ENCODE measurements at regions not wholly inside any gene's neighbourhood (a gene's known extent, or its start where the extent isn't known, plus 50 kb on each side); places are given as distances from the start of the nearest gene placed in this dataset.
A peak's percentile ranks its signal among the peaks of the same experiment; 100 is the strongest.

DNA sequence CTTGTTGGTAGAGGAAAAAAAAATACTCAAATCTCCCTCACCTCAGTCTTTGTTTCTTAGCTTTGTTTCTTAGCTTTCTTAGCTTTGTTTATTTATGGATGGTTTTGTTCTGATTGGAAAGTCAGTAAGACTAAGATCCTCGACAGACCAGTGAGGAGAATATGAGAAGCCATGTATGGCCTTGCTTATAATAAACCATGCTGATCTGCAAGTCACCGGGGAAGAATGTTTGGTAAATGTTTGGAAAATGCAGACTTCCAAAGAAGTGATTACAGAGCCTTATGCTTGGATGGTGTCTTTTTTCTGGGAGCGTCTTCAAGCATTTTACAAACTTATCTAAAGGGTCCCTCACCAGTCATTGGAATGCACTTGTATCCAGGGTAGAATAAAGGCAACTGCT is 90.1 kb upstream of the NOCT start:
- no peak for DNase-seq (ENCODE audit: low read depth)

DNA sequence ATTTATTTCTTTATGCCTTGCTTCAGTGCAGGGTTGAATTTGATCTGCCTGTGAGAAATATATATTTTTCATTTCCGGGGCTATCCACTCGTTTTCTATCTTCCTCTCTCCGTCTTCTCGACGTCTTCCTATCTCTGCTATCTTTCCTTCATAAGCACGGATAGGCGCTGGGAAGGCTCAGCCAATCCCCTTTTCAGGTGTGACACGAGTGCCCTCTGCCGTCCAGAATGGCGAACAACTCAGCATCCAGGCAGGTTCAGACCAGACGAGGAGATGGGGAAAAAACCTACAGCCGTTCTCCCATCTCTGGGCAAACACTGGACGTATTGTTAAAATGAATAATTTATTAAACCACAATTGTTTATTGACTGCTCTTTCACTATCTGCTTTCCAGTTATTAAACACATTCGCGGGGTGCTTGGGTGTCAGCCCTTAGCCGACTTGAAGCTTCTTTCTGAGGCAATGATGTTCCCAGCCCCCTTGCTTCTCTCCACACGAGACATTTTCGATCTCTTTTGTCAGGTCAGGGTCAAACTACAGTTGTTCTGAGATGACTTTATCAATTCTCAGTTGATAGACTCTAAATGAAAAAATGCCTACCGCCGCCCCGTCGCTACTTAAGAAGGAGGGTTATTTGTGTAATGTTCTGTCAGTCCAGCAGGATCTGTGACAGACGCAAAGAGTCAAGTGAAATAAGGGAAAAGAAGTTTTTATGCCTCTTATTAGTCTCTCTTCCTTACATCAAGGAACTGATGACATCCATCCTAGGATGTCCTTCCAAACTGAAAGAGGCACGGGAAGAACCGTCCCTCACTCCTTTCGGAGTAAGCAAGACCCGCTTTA is 96.3 kb upstream of the NOCT start:
- DNase-seq (ENCODE audit: low read depth): peak; percentile 69

DNA sequence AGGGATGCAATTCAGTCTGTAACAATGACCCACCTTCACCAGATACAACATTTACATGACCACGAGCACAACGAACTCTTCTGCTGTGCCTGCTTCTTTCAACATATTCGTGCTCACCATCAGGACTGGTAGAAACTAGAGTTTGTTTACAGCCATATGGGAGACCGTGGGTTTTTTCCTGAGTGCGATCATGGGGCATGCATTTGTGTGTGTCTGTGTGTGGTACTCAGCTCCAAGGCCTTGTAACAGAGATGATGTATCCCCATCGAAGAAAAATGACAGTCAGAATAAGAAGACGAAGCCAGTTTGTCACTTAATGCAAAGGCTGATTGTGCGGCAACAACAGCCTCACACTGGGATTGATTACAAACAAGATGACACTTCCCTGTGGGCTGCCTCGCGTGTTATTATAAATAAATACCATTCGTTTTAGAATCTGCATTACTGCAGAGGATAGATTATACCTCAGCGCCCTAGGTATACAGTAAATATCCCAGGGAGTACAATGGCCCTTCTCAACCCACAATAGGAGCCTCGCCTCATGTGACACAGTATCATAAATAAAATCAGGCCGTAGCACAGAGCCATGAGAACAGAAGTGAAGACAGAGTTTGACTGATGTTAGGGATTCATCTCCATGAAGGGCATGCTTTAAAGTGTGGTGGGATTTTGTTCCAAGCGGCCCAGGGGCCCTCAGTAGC is 97.3 kb upstream of the NOCT start:
- no peak for DNase-seq (ENCODE audit: low read depth)

DNA sequence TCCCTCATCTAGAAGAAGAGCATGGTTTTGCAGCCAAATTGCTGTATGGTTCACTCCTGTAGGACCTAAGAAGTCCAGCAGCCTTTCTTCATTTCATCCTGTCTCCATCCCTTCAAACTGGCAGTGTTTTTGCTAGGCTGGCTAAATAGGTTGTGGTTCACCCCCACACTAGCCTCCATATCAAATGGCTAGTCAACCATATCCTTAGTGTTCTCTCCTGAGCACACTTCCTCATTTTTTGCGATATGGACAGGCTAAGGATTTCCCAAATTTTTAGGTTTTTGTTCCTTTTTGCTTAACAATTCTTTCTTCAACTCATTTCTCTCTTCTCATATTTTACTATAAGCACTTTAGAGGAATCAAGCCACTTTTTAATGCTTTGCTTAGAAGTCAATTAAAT is 98.8 kb upstream of the NOCT start:
- no peak for DNase-seq (ENCODE audit: low read depth)

DNA sequence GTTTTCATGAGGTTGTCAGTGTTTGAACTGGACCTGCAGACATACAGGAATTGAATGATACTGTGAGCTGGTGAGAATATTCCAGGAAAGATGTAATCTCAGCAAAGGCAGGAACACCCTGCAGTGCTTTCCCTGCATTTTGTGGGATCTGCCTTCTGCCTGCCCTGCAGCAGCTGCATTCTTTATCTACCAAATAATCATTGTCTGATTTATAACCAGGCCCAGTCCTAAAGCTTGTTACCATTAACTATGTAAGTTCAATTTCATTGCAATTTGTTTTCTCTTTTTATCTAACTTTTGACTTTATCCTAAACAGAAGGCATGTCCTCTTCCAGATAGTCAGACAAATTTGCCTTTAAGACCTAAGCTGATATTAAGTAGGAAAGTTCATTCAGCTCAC is 99.8 kb upstream of the NOCT start:
- no peak for DNase-seq (ENCODE audit: low read depth)

DNA sequence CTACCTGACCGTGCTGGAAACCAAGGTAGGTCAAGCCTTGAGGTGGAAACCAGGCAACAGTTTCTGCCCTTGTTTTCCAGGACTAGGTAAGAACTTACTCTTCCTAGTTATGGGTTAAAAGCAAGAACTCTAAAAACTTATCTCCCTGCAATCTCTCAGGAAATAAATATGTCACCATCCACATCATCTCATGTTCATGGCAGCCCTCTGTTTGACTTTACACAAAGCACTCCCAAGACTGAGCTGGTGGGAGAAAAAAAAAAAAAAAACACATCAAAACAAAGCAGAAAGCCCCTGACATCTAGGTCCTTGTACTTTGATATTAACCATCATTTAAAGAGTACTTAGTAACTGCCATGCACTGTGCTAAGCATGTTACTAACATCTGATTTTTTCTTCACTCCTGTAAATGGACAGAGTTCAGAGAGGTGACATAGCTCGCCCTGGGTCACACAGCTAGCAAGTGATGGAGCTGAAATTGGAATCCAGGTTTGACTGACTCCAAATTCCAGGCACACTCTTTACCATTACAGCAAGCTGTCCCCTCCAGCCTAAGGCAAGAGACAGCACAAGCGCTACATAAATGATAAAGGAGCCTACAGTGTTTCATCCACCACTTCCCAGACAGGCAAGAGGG is 102.8 kb upstream of the NOCT start:
- DNase-seq (ENCODE audit: low read depth): no peak

DNA sequence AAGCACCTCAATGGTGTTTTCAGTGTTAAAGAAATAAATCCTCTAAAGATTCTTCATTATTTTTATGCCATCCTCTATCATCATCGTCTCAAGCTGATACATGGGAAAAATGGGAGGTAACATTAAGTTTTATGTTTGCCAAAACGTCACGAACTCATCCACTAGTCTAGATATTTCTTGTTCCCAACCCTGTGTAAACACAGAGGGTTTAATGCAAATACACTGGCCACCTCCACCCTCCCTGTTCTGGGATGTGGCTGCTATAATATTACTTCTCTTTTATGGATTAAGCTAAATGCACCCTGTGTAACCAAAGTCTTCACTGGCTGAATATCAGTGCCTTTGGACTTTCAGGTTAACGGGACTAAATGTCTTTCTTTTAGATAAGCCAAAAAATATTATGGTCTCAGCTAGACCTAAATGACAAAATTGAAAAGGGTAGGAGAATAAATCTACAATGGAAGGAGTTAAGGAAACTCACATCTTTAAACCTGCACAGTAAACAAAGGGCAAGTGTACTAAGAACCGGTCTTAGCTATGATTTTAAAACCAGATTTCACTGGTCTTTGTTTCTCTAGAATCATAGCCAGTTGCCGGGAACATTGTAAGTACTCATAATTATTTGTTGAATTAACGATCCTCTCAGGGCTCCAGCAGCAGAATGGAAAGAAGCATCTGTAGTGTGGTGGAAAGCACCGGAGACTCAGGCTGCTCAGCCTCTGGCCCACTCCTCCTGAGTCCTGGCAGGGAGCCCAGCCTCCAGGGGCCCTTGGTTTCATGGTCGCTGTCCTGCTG is 103.5 kb upstream of the NOCT start:
- no peak for DNase-seq (ENCODE audit: low read depth)

DNA sequence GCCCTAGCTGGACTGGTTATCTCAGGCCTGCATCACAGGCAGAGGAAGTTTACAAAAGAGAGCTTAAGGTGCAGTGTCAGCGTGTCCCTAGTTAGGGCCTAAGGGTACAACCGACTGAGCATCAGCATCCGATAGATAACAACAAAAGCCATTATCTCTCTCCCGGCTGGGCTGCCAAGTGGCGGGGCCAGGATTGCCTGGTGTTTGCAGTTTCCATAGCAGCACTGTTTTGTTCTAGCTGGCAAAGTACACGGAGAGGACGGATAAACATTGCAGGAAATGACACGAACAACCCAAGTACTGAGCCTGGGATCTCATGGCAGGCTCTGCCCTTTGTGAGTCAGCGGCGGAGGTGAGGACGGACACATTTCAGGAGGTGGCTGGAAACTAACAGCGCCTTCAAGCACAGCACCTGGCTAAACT is 104.7 kb upstream of the NOCT start:
- DNase-seq (ENCODE audit: low read depth): peak; percentile 86

DNA sequence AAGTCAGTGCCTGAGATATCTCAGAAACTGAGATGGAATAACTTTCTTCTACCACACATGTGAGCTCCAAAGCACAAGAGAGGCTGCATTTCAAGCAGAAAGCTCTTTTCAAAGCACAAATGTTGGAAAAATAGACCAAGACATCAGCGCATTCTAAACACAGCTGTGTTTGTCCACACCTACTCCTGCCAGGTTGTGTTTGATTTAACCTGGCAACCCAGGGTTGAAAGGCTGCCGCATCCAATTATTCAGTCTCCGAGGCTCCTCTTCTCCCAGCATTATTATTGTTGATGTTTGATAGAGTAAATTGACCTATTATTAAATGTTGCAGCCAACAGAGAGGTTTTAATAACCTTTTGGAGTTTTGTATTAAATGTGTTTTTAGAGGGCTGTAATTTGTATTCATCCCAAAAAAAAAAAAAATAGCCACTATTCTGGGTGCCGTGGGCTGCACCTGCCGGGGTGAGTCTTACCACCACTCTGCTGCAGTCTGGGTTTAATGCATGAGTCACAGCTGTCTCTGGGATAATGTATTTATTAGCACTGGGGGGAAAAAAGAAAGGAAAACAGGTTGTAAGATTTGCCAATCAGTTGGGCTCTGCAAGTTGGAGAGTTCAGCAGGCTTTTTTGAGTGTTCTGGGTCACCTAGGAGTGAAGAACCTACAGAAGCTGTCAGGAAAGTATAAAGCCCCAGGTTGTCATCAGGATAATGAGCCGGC is 105.2 kb upstream of the NOCT start:
- peak; percentile 47 for DNase-seq (ENCODE audit: low read depth)

DNA sequence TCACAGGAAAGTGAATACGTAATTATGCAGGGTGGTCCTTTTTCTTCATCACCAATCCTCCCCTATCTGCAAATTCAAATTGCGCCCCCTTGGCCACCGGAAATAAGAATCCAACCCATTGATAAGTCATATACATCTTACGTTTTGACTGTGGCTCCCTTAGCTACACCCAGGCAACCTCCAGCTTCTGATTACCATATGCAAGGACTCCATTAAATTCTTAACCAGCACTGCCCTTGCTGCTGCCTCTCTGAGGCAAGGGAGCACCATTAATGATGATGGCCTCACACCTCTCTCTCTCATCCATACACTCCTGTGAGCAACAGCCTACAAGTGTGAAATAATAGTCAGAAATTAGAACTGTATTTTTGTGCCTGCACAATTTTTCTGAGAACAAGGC is 106.0 kb upstream of the NOCT start:
- no peak for DNase-seq (ENCODE audit: low read depth)

DNA sequence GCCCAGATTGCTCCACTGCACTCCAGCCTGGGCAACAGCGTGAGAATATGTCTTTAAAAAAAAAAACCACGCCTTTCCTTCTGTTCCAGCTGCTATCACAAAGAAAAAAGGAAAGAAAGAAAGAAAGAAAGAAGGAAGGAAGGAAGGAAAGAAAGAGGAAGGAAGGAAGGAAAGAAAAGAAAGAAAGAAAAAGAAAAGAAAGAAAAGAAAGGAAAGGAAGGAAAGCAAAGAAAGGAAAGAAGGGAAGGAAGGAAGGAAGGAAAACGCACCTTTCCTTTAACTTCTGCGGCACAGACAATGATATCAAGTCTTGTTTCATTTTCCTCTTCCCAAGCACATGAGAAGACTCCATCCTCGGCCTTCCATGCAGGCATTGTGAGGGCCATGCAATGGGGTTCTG is 107.4 kb upstream of the NOCT start:
- DNase-seq (ENCODE audit: low read depth): no peak

DNA sequence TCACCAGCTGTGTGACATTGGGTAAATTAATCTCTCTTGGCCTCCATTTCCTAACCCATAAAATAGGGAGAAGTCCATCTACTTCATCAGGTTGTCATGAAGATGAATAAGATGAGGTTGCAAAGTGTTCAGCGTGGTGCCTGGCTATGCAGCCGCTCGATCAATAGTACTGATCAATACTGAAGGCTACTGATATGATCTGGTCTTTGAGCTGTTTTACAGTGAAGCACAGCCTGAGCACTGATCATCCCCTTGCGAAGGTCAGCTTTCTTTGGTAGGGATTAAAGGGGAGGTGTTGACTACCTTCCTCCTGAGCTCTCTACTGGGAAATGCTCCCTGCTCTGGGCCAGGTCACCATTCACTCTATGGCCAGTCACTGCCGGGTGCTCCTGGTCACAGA is 108.4 kb upstream of the NOCT start:
- DNase-seq (ENCODE audit: low read depth): no peak

DNA sequence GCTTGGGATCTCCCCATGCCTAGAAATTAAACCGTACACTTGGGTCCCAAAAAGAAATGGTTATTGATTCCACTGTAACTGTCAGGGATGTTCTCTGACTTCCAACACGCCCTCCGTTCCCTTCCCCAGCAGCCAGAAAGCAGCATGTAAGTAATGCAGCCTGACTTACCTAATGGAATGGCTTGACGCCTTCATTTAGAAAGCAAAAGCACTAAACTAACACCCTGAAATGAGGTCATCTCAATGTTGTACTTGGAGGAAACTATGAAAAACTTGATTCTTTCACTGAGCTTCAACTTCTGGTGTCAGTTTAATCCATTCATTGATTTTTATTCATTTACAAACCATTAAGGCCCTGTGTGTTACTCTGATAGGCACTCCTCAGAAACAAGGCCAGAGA is 110.8 kb upstream of the NOCT start:
- DNase-seq (ENCODE audit: low read depth): no peak

DNA sequence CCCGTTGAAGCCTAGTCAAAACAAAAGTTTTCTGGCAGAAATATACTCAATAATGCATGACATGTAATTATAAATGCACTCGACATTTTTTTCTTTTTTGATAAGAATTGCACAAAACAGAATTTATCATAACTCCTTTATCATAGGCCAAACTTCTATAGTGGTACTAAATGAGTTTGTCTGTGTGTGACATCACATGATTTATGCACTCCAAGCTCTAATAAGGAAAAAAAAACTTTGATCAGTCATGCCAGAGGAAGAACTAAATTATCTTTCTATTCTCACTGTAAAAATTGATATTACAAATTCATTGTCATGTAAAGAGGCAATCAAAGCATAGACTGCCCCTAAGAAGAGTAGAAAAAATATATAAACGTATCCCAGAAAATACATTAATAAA is 112.4 kb upstream of the NOCT start:
- DNase-seq (ENCODE audit: low read depth): no peak

DNA sequence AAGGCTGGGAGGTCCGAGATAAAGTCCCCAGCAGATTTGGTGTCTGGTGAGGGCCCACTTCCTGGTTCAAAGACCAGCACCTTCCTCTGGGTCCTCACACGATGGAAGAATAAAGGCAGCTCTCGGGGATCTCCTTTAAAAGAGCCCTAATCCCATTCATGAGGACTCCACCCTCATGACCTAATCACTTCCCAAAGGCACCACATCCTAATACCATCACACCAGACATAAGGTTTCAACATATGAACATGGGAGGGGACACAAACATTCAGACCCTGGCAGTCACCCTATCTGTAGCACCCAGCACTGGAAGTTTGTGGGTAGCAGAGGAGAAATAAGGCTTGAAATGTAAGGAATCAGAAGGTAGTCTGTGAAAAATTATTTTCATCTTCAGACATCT is 112.9 kb upstream of the NOCT start:
- DNase-seq (ENCODE audit: low read depth): no peak

DNA sequence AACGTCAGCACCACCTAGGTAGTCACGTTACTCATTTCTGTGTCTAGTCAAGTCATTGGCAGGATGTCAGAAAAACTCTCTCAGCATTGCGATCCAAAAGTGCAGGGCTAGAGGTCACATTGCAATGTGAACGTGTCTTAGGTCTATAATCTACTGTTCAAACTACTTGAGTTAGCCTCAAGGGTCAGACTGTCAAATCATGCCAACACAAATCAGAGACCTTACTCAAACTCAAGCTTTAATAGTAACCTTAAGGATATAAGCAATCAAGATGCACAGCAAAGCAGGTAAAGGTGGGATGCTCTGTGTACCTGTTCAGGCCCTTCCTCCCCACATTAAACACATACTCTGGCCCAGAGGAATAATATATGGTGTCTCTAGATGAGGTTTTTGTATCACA is 114.4 kb upstream of the NOCT start:
- DNase-seq (ENCODE audit: low read depth): no peak

DNA sequence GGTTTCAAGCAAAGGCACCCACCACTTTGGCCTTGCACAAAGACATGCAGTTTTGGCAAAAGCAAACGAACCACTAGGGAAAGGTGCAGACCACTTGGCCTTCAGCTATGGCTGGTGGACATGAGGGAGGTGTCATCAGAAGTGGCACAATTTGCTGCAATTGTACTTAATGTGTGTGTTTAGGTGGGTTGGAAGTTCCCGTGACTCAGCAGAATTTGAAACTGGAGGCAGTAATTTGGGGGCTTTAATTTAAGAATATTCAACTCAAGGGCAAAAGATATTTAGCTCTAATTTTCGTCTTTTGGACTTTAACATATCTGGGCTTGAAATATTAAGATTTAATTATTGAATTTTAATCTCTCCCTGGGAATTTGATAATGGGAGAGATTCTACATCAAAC is 115.6 kb upstream of the NOCT start:
- DNase-seq (ENCODE audit: low read depth): no peak

DNA sequence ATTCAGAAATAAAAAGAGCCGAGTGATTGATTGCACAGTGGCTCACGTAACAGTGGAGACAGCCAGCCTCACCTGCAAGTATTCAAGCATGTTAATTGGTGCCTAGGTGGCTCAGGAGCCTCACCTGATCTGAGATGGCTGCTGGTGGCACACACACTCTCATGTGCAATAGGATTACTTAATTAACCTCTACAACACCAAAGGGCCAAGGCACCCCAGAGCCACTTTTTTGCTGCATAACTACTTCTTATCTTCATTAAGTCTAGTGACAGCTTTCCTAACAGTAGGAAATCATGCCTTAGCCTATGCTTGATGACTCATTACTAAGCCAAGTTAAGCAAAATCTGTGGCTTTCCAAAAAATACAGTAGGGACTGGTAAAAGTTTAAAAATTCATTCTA is 117.3 kb upstream of the NOCT start:
- peak; percentile 43 for DNase-seq (ENCODE audit: low read depth)

DNA sequence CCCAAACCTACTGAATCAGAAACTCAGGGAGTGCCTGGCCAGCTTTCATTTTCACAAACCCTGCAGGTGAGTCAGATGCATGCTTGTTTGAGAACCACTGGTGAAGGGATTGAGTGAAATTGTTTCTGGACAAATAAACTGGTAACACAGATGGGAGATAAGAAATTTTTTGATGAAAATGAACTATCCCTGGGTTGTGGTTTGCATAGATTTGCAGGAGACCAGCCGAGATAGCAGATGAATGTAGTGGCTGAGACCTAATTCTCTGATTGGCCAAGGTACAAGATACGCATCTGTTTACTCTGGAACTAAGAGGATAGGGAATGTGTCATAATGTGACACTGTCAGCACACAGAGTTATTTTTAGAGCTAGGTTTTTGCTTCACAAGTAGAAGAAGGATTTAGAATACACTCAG is 117.8 kb upstream of the NOCT start:
- peak; percentile 91 for DNase-seq (ENCODE audit: low read depth)

DNA sequence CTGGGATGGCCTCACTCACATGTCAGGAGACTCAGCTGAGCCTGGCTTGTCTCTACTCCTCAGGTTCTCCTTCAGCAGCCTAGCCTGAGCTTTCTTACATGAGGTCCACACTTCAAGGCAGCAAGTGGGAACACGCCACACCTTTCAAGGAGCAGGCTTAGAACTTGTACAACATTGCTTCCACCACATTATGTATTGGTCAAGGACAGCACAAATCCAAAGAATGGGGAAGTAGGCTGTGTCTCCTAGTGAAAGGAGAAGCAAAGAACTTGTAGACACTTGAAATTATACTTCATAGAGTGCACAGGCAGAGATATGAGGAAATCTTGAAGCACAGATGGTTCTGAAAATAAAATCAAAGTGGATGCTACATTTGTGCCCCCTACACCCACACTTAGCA is 120.9 kb upstream of the NOCT start:
- DNase-seq (ENCODE audit: low read depth): no peak

DNA sequence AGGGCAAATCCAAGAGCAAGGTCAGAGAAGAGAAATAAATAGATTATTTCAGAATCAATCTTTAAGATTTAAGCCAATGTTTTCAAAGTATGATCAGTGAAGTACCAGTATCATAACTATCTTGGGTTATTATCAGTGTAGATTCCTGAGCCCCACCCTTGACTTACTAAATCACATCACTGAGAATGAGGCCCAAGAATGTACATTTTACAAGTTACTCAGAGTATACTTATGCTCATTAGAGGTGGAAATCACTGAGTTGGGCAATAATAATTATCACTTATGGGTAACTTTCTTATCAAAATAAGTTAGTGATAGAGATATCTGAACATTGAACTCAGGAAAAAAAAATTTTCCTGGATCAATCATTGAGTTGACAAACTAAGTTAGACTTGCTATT is 121.6 kb upstream of the NOCT start:
- DNase-seq (ENCODE audit: low read depth): no peak
